NCI-H2171 (cell line): ENCODE measurements at regions not wholly inside any gene's neighbourhood (a gene's known extent, or its start where the extent isn't known, plus 50 kb on each side); places are given as distances from the start of the nearest gene placed in this dataset.
"Not testable (repeated sequence)": the region's sequence is repeated elsewhere in the genome, so short reads cannot be mapped to it uniquely, and the experiment has no call there.

Experiments
- DNase-seq: peaks from one replicate; lab custom pipeline; 2025; lab: John Stamatoyannopoulos, UW

DNA sequence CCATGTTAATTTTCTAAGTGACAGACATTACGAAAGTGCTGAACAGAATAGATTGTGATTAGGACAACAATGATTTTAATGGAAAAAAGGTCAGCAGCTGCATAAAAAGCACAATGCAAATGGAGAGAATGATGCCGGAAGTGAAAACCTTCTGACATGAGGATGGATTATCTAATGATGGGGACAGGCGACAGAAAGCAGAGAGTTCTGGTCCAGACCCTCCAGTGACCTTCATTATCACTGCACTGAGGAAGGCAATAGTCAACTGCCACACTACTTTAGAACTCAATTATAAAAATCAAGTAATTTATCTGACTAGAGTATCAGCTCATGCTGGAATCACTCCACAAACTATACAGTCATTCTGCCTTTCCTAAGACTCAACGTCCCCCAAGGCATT, 746.1 kb upstream of the EPHA5 start:
- DNase-seq = no peak

DNA sequence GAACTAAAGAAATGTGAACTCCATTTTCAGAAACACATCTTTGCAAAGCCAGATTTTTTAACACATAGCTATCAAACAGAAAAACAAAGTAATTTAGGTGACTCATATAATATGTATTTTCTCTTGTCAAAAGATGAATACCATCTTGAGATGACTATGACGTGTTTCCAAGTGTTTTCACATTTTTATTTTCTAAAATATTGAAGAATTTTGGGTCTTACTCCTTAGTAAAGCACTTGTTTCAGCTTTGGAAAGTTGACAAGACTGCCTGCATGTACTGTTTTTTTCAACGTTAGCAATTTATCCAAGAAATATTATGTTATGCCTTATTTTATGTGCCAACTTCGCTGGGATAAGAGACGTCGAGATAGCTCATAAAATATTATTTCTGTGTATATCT, 733.9 kb upstream of the EPHA5 start:
- no peak for DNase-seq

DNA sequence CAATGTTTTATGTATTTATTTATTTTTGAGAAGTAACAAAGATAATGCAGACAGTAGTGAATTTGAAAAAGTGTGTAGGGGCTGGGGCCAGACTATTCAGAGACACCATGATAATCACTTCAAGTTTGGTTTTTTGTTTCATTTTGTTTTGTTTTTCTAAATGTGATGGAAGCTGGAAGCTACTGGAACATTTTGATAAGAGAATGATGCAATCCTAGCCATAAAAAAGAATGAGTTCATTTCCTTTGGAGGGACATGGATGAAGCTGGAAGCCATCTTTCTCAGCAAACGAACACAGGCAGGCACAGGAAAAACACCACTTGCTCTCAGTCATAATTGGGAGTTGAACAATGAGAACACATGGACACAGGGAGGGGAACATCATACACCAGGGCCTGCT, 706.6 kb upstream of the EPHA5 start:
- no peak for DNase-seq

DNA sequence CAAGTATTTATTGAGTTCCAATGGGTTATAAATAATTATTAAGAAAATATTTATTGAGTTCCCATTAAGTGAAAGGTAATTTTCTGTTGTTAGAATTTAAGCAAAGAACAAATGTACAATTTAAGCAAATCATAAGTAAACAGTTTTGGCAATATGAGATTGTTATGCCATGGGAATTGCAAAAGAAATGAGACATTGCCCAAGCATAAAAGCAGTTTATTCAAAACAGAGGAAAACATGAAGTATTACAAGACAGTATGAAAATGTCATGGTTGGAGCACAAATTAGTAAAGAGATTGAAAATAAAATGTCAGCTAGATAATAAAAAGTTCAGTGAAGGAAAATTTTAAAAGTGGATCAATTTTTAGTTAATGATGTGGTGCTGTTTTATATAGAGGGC, 706.1 kb upstream of the EPHA5 start:
- no peak for DNase-seq

DNA sequence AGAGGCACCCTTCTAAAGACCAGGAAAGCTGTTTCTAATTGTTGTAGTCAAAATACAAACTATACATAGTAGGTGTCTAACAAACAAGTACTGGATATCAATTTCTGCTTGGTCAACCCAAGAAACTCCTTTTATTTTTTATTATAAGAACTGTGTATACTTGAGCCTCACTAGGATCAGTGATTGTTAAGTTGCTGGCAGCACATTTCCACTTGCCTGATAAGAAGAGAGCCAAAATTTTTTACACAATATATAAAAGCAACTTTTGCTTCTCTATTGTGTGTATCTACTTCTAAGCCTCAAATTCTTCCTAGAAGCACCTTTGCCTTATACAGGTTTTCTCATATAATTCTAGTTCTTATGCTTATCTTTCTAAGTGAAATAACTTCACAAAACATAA, 703.0 kb upstream of the EPHA5 start:
- no peak for DNase-seq

DNA sequence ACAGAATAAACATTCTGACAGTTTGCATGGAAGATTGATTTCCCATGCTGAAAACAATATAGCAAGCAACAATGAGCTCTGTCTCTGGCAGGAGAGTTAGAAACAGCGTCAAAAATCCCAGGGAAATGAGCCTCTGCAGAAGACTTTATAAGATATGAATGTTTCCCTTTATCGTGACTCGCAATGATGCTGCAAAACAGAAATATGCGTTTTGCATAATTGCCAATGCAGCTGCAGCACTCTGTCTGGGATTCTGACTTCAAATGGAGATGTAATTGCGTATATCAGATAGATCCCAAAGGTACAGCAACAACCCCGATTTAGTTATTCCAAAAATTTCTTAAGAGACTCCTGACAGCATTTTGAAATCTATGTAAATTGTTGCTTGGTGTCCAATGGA, 702.4 kb upstream of the EPHA5 start:
- DNase-seq = no peak

DNA sequence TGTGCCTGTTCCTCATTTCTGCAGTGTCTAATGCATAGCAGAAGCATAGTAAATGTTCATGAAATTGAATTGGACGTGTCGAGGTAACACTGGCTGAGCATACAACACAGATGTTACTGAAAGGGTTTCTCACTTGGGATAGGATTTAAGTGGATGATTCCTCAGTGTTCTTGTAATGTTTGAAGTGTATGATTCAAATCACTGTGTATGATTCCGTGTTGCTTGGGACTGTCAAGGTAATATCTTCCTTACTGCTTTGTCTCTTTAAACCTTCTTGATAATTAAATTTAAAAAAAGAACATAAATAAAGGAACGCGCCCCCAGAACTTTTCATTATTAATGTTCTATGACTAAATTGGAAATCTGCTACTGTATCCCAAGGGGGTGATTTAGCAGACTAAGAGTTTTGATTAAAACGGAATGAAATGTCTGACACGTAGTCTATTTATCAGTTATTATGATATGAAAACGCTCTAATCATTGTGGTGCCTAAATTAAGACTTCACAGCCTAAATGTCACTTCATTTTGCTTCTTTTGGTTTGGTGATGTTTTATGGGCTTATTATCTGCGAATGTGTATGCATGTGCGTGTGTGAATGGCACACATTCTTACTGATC, 696.9 kb upstream of the EPHA5 start:
- DNase-seq = no peak

DNA sequence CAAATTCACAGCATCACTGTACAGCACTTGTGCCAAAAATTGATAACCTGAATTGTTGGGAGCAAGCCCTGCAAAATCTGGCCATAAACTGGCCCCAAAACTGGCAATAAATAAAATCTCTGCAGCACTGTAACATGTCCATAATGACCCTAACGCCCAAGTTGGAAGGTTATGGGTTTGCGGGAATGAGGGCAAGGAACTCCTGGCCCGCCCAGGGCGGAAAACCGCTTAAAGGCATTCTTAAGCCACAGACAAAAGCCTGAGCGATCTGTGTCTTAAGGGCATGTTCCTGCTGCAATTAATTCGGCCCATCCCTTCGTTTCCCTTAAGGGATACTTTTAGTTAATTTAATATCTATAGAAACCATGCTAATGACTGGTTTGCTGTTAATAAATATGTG, 690.1 kb upstream of the EPHA5 start:
- DNase-seq = not testable (repeated sequence)

DNA sequence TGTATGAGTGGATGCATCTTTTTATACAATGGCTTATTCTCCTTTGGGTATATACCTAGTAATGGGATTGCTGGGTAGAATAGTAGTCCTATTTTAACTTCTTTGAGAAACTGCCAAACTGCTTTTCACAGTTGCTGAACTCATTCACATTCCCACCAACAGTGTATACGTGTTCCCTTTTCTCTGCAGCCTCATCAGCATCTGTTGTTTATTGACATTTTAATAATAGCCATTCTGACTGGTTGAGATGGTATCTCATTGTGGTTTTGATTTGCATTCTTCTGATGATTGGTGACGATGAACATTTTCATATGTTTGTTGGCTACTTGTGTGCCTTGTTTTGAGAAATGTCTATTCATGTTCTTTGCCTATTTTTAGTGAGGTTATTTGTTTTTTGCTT, 687.0 kb upstream of the EPHA5 start:
- DNase-seq = no peak

DNA sequence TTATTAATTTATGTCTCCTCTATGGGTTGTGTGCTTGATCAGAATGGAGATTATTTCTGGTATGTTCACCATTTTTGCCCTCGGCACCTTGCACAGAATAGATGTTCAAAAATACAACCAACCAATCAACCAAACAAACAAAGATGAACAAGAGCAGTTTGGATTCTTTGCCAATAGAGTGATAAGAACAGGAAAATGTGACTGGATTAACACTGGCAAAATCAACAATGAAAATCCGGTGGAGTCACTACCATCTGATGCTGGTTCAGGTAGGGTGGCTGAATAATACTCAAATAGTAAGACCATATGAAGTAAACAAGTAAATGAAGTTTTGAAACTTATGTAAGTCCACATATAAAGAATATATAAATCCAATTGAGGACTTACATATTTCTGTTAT, 685.0 kb upstream of the EPHA5 start:
- DNase-seq = no peak

DNA sequence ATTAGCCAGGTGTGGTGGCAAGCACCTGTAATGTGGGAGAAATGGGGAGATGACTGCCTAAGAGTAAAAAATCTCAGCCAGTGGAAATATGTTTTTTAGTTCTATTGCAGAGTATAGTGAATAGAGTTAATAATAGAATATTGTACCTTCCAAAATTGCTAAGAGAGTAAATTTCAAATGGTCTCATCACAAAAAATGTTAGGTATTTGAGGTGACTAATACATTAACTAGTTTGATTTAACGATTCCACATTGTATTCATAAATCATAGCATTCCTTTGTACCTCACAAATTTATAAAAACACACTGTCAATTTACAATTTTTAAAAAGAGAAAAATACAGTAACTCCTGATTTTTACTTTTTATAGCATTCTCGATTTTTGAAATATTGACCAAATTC, 681.5 kb upstream of the EPHA5 start:
- DNase-seq = no peak

DNA sequence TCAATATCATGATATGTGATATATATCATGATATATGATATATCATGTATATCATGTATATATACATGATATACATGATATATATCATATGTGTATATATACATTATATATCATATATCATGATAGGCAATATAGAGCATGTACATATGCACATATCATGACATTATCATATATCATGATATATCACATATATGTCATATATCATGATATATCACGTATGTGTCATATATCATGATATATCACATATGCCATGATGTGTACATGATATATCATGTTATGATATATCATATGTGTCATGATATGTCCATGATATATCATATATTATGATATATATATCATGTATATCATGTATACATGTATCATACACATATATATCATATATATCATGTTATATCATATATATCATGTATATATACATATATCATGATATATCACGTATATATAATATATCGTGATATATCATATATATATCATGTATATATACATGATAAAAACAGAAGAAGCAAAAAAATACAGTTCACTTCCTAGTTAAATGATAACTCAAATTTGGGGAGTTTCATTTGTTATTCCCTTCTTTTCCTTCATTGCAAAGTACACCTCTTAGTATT, 670.1 kb upstream of the EPHA5 start:
- no peak for DNase-seq

DNA sequence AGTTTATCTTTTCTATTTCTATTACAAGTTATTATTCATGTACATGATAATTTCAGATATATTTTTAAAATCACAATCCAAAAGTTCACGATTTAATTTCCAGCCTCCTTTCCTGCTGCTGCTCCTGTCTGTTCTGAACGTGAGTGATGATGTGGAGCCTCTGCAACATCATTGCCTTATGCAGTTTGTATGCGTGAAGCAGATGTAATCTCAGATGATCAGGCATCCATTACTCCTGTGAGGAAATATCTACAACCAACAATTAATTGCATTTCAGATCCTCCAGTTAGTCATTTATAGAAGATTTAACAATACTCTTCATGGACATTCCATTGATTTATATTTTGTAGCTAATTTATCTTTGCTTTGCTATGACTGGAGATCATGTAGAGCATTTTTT, 668.7 kb upstream of the EPHA5 start:
- no peak for DNase-seq

DNA sequence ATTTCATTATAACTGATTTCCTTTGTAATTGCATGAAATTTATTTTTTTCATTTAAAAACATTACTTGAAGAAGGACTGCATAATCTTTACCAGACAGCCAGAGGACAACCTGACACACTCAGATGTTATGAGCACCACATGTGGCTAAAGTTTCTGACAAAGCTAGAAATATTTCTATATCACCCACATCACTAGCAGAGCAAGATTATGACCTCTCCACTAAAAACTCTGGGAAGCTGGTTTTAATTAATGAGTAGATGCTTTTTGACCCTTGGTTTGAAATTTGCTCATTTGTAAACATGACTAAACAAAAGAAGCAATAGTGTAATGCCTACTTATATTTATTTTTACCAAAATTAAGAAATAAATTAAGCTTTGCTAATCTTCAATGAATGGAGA, 661.5 kb upstream of the EPHA5 start:
- DNase-seq = no peak

DNA sequence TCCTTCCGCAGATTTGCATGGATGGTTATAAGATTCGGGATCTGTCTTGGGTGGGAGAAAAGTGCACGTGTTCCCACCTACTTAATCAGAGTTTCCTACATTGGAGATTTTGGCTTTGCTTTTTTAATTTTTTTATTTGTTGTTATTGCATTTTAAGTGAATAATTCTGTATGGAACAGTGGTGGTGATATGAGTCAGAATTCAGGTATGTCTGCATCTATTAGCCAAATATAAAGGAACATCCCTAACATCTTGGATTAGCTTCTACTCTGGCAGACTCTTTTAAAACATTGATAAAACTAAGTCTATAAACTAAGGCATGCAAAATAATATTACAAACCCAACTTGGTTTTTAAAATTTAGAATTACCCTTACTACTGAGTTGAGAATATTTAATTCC, 659.8 kb upstream of the EPHA5 start:
- DNase-seq = no peak

DNA sequence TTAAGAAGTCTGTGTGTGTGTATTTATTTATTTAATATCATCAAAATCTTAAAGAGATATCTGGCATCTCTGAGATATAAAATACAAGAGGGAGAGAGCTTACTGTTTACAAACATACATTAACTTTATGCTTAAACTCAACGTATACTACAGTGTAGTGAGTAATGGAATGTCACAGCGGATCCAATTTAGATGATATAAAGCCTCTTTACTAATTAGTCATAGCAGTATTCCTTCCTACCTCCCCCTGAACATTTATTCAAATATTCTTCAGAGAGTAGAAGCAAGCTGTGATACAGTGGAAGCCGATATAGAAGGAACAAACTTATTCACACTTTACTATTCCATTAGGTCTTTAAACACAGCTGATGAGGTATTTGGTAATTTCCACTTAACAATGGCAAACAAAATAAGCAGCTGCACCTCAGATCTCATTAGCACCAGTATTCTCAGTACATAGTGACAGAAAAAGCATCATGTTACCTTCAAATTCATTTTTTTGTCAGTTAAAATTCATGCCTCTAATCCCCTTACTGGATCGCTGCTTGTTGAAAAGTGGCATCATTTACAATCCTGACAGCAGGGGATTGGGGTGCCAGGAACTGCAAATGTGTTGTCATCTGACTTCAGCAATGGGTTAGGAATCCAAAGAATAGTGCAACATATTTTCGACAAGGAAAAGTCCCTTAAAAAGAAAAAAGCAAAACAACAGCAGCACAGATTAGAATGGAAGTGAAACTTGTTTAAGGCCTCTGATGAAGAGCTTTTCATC, 658.7 kb upstream of the EPHA5 start:
- DNase-seq = peak; percentile 2

DNA sequence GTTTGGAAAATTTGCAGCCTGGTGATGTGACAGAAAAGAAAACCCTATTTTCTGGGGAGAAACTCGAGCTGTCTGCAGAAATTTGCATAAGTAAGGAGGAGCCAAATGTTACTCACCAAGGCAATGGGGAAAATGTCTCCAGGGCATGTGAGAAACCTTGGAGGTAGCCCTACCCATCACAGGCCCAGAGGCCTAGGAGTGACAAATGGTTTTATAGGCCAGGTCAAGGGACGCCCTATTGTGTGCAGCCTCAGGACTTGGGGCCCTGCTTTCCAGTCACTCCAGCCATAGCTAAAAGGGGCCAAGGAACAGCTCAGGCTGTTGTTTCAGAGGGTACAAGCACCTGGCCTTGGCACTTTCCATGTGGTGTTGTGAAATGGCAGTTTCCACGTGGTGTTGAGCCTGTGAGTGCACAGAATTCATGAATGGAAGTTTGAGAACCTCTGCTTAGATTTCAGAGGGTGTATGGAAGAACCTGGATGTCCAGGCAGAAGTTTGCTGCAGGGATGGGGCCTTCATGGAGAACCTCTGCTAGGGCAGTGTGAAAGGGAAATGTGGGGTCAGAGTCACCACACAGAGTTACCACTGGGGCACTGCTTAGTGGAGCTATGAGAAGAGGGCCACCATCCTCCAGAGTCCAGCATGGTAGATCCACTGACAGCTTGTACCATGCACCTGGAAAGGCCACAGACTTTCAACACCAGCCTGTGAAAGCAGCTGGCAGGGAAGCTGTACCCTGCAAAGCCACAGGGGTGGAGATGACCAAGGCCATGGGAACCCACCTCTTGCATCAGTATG, 637.6 kb upstream of the EPHA5 start:
- no peak for DNase-seq

DNA sequence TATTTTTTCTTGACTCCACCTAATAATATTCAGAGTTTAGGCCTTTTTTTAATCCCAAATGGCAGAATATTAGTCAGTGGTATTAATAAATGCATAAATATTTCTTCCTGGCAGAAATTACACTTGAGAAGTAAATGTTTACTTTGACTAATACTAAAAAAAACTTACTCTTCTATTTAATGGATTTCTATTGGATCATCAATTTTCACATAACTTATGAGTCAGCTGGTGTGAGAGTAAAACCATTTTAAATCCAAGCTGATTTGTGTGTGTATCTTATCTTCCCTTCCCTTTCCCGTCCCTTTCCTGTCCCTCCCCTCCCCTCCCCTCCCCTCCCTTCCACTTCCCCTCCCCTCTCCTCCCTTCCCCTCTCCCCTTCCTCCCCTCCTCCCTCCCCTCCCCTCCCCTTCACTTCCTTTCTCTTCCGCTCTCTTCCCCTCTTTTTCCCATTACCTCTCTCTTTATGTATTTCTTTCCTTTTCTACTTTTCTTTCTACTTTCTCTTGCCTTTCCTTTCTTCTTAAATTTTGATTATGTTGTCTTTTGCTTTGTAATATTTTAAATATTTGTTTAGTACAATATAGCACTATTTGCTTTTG, 630.1 kb upstream of the EPHA5 start:
- DNase-seq = no peak

DNA sequence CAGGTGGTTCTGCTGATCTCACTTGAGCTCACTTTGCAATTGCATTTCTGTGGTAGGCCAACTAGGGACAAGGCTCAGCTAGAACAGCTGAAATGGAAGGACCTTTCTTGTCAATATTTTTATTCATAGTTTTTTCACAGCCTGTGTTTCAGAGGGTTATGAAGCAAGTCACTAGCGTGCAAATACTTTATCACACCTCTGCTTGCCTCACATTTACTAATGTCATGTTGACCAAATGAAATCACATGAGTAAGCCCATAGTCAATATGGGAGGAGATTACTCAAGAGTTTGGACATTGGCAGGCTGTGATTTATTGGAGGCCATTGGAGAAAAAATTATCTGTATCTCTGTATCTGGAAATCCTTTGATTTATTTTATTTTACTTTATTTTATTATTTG, 628.3 kb upstream of the EPHA5 start:
- no peak for DNase-seq

DNA sequence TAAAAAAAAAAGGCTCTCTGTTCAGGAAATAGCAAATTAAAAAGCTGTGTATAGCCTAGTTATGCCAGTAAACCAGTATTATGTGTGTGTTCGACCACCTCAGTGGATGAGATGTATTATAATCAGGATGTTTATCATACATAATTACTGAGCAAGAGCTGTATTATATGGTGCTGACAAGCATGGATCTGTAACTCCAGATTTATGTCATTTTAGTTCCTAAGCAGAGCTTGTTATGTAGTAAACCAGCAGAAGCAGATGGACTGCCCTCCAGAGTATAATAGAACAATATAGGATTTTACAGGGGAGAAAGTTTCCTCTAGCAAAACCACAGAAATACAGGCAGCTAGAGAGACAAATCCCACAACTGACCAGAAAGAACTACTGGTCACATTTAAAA, 627.4 kb upstream of the EPHA5 start:
- no peak for DNase-seq

DNA sequence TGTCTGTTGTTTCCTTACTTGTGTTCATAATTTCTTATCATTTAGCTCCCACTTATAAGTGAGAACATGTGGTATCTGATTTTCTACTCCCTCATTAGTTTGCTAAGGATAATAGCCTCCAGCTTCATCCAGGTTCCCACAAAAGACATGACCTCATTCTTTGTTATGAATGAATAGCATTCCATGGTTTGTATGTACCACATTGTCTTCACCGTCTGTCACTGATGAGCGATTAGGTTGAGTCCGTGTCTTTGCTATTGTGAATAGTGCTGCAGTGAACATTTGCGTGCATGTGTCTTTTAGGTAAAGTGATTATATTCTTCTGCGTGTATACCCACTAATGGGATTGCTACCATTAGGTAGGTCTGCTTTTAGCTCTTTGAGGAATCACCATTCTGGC, 624.3 kb upstream of the EPHA5 start:
- no peak for DNase-seq

DNA sequence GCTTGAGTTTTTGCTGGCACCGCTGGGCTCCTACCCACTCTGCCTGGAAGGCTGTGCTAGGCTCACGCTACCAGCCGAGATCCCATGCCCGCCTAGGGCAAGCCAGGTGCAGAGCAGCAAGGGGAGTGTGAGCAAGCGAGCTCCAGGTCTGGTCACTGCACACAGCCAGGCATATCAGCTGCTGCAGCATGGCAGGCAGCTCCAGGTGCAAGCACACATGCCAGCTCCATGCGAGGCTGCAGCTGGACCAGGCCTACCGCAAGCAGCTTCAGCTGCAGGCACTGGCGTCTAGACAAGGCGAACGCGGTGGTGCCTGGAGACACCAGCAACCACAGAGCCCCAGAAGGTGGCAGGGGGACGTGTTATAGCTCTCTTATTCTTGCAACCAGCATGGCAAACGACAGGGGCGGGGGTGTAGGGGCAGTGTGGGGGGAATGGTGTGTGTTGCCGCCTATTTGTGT, 614.7 kb upstream of the EPHA5 start:
- no peak for DNase-seq
